Activated CD4-positive, CD25-positive, alpha-beta regulatory T cell treated with anti-CD3 and anti-CD28 coated beads, Interleukin-2, amount 50 U/mL, for 24 hours (primary cell): ENCODE measurements at regions not wholly inside any gene's neighbourhood (a gene's known extent, or its start where the extent isn't known, plus 50 kb on each side); places are given as distances from the start of the nearest gene placed in this dataset.
"Not testable (repeated sequence)": the region's sequence is repeated elsewhere in the genome, so short reads cannot be mapped to it uniquely, and the experiment has no call there.

Experiments used
- ATAC-seq, 2 donors: fragments of 150-1000 bp; cut with Tn5 transposase; one replicate each; pipeline ENCODE4 v1.10.0; 2021; ENCODE audit warnings: mild to moderate bottlenecking in 1 of 2, moderate library complexity in 1 of 2

GRCh38 chr1:199550199-199551065 lies 477.1 kb upstream of the NR5A2 start:
- ATAC-seq: no peak

DNA sequence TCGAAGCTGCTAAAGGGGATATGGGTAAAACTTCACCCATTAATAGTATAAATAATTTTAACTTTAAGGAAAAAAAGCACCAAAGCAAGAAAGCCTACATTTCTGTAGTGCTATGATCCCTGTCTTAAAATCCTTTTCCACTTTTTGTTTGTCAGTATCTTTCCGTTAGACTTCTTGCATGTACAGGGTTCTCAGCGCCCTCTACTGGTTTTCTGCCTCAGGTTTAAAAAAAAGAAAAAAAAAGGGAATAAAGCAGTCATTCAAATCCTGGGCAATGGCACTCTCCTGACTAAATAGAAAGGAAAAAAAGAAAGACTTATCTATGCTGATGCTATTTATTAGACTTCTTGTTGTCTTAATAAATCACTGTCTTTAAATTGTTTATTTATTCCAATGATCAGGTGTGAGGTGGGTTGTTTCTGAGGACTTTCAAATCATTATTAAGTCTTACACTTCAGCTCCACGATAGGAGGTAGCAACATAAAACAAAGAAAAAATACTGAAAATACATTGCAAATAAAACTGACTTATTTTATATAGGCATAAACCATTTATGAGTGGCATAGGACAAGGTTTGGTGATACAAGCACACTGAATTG lies 475.4 kb upstream of the NR5A2 start:
- ATAC-seq: no peak

GRCh38 chr1:199553104-199553503 lies 474.4 kb upstream of the NR5A2 start:
- ATAC-seq: no peak

- no peak for ATAC-seq
These were observed 466.2 kb upstream of the NR5A2 start for GRCh38 chr1:199561334-199561733.

- ATAC-seq: no peak
These were observed 454.5 kb upstream of the NR5A2 start for GRCh38 chr1:199573047-199573446.

GRCh38 chr1:199574950-199575349 lies 452.6 kb upstream of the NR5A2 start:
- no peak for ATAC-seq

- no peak for ATAC-seq
These were observed 447.2 kb upstream of the NR5A2 start for GRCh38 chr1:199580300-199580699.

- no peak for ATAC-seq
These were observed 442.1 kb upstream of the NR5A2 start for GRCh38 chr1:199585392-199585791.

DNA sequence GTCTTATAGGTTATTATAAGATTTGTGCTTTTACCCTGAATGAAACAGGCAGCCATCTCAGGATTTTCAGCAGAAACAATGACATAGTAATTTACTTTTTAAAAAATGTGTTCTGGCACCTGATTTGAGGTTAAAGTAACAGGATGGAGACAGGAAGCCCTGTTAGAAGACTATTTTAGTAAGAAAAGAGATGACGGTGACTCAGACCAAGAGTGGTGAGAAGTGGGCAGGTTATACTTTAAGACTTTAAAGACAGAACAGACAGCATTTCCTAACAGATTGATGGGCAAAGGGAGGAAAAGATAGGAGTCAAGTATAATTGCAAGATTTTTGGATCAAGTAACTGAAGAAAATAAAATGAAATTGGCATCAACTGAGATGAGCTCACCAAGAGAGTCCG lies 436.8 kb upstream of the NR5A2 start:
- no peak for ATAC-seq

- ATAC-seq: no peak
These were observed 436.0 kb upstream of the NR5A2 start for GRCh38 chr1:199591468-199591867.

- ATAC-seq: no peak
These were observed 434.0 kb upstream of the NR5A2 start for GRCh38 chr1:199593475-199593874.

GRCh38 chr1:199596448-199596847 lies 431.1 kb upstream of the NR5A2 start:
- not testable (repeated sequence) for ATAC-seq

DNA sequence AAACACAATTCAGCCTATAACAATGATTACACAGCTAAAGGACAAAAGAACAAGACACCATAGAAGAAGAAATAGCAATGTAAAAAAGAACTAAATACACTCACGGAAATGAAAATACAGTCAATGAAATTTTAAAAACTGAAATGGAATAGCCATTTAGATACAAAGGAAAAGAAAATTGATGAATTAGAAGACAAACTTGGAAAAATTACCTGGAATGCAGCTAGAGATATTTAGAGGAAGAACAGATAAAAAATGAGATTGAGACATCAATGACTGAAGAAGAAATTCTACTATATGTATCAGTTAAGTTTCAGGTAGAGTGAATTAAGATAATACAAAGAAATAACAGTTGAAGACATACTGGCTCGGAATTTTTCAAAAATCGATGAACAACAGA lies 430.4 kb upstream of the NR5A2 start:
- ATAC-seq: no peak

- no peak for ATAC-seq
These were observed 419.1 kb upstream of the NR5A2 start for GRCh38 chr1:199608414-199608813.

- ATAC-seq: no peak
These were observed 414.3 kb upstream of the NR5A2 start for GRCh38 chr1:199612976-199613774.

- no peak for ATAC-seq
These were observed 410.6 kb upstream of the NR5A2 start for GRCh38 chr1:199616947-199617346.

DNA sequence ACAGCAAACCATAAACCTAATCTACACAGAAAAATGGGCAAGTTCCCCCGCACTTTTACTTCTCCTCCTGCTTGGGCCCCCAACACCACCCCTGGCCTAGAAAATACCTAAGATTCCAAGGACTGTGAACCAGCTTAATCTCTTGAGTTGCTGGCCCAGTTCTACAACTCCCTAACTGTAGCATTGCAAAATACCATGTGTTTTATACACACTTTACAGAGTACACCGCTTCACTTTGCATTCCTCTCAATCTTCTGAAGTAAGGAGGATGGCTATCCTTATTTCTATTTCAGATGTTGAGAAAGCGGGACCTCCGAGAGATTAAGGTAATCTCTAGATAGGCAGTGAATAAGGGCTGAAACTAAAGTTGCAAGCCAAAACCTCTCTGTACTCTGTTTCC lies 408.3 kb upstream of the NR5A2 start:
- no peak for ATAC-seq

DNA sequence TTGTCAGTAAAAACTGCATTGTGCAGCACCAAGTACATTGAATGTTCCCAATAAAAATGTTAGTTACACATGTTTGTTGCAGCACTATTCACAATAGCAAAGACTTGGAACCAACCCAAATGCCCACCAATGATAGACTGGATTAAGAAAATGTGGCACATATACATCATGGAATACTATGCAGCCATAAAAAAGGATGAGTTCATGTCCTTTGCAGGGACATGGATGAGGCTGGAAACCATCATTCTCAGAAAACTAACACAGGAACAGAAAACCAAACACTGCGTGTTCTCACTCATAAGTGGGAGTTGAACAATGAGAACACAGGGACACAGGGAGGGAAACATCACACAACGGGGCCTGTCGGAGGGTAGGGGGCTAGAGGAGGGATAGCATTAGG lies 401.3 kb upstream of the NR5A2 start:
- not testable (repeated sequence) for ATAC-seq

GRCh38 chr1:199629624-199630023 lies 397.9 kb upstream of the NR5A2 start:
- ATAC-seq: no peak

- no peak for ATAC-seq
These were observed 388.1 kb upstream of the NR5A2 start for GRCh38 chr1:199639453-199639852.

GRCh38 chr1:199641531-199641930 lies 386.0 kb upstream of the NR5A2 start:
- no peak for ATAC-seq

- ATAC-seq: no peak
These were observed 382.6 kb upstream of the NR5A2 start for GRCh38 chr1:199644912-199645311.

DNA sequence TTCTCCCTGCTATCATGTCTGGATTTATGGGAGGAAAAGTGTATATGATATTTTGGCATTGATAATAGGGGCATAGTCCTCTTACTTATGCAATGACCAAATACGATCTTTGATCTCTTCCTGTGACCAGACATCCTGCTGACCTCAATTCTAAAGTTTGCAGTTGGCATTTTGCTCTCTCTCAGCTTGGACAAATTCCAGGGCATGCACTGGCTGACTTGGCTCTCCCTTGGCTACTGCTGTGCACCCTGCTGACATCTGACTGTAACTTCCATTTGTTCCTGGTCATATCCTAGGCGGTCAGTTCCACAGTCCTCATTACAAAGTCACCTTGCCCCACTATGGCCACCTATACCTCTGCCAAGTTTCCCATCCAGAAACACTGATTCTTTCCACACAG lies 380.7 kb upstream of the NR5A2 start:
- no peak for ATAC-seq

DNA sequence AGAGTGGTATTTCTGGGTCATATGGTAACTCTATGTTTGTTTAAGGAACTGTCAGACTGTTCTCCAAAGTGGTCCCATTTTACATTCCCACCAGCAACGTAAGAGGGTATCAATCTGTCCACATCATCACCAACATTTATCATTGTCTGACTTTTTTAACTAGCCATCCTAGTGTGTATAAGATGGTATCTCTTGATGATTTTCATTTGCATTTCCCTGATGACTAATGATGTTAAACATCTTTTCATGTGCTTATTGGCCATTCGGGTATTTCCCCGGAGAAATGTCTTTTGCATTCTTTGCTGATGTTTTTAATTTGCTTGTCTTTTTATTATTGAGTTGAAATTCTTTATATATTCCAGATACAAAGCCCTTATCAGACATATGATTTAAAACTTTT lies 370.1 kb upstream of the NR5A2 start:
- ATAC-seq: no peak
